ENCODE measurements at regions not wholly inside any gene's neighbourhood (a gene's known extent, or its start where the extent isn't known, plus 50 kb on each side); places are given as distances from the start of the nearest gene placed in this dataset.

- intact Hi-C loops (cut with DNase I), result no loop called here
These were observed 64.1 kb upstream of the TENM3 start for GRCh38 chr4:182179105-182179504.

GRCh38 chr4:182179751-182180150 is 63.5 kb upstream of the TENM3 start:
- Histone ChIP-seq H3K27me3 (no peaks in the 10 kb centered on the region), H3K4me1 (no peaks in the 10 kb centered on the region), H3K4me3 (no peak overlapping the region), H3K9me3 (no peaks in the 10 kb centered on the region), H3K27ac (no peak overlapping the region), H3K36me3 (no peaks in the 10 kb centered on the region)
- intact Hi-C loops (cut with DNase I), result no loop called here
- TF ChIP-seq POLR2A (IDR thresholded peaks at IDR 0.05) (no peak), POLR2AphosphoS5 (IDR thresholded peaks at IDR 0.05; ENCODE audit: insufficient read depth in 1 of 2, low read depth in 1 of 2) (no peak), CTCF (IDR thresholded peaks at IDR 0.05) (no peak)
- no peak for DNase-seq (ENCODE audit: extremely low spot score in 2 of 2)

More at GRCh38 chr4:182179105-182179504, 64.1 kb upstream of the TENM3 start:
- H3K4me1 ChIP-seq, result no peaks in the 10 kb centered on the region
- TF ChIP-seq POLR2AphosphoS5 (IDR thresholded peaks at IDR 0.05; ENCODE audit: insufficient read depth in 1 of 2, low read depth in 1 of 2) (no peak), POLR2A (IDR thresholded peaks at IDR 0.05) (no peak), CTCF (IDR thresholded peaks at IDR 0.05) (no peak)
- DNase-seq (ENCODE audit: extremely low spot score in 2 of 2), result no peak
- H3K36me3 ChIP-seq, result no peaks in the 10 kb centered on the region
- no peaks in the 10 kb centered on the region for H3K9me3 ChIP-seq
- no peak overlapping the region for H3K4me3 ChIP-seq
- H3K27me3 ChIP-seq, result no peaks in the 10 kb centered on the region
- H3K27ac ChIP-seq, result no peak overlapping the region

GRCh38 chr4:182185491-182185890 is 57.7 kb upstream of the TENM3 start:
- no peak overlapping the region for H3K4me3 ChIP-seq
- H3K4me1 ChIP-seq, result peaks cover 7% of the 10 kb centered on the region
- DNase-seq (ENCODE audit: extremely low spot score in 2 of 2), result no peak
- TF ChIP-seq CTCF (IDR thresholded peaks at IDR 0.05) (no peak), POLR2AphosphoS5 (IDR thresholded peaks at IDR 0.05; ENCODE audit: insufficient read depth in 1 of 2, low read depth in 1 of 2) (no peak), POLR2A (IDR thresholded peaks at IDR 0.05) (no peak)
- no peak overlapping the region for H3K27ac ChIP-seq
- H3K9me3 ChIP-seq, result no peaks in the 10 kb centered on the region
- no peaks in the 10 kb centered on the region for H3K36me3 ChIP-seq
- intact Hi-C loops (cut with DNase I), result no loop called here
- H3K27me3 ChIP-seq, result no peaks in the 10 kb centered on the region

- Histone ChIP-seq H3K36me3 (no peaks in the 10 kb centered on the region), H3K4me3 (no peak overlapping the region), H3K4me1 (peaks cover 7% of the 10 kb centered on the region), H3K27ac (no peak overlapping the region), H3K9me3 (no peaks in the 10 kb centered on the region), H3K27me3 (no peaks in the 10 kb centered on the region)
- no peak for DNase-seq (ENCODE audit: extremely low spot score in 2 of 2)
- no peak for TF ChIP-seq POLR2A (IDR thresholded peaks at IDR 0.05)
- TF ChIP-seq POLR2AphosphoS5 (IDR thresholded peaks at IDR 0.05; ENCODE audit: insufficient read depth in 1 of 2, low read depth in 1 of 2), result no peak
- no peak for TF ChIP-seq CTCF (IDR thresholded peaks at IDR 0.05)
- intact Hi-C loops (cut with DNase I), result no loop called here
These were observed 55.5 kb upstream of the TENM3 start for GRCh38 chr4:182187674-182188073.

GRCh38 chr4:182188622-182189021 is 54.6 kb upstream of the TENM3 start:
- no peak for DNase-seq (ENCODE audit: extremely low spot score in 2 of 2)
- intact Hi-C loops (cut with DNase I), result no loop called here
- no peak overlapping the region for H3K4me3 ChIP-seq

More at GRCh38 chr4:182188622-182189021, 54.6 kb upstream of the TENM3 start:
- no peak for TF ChIP-seq CTCF (IDR thresholded peaks at IDR 0.05)
- H3K27ac ChIP-seq, result no peak overlapping the region
- H3K9me3 ChIP-seq, result no peaks in the 10 kb centered on the region
- no peaks in the 10 kb centered on the region for H3K36me3 ChIP-seq
- peaks cover 7% of the 10 kb centered on the region for H3K4me1 ChIP-seq
- H3K27me3 ChIP-seq, result no peaks in the 10 kb centered on the region

Measured in vagina (tissue), 2 donors.